HEK293 (cell line): ENCODE measurements at regions not wholly inside any gene's neighbourhood (a gene's known extent, or its start where the extent isn't known, plus 50 kb on each side); places are given as distances from the start of the nearest gene placed in this dataset.

Experiments used
- CTCF ChIA-PET: fragments of 350-600 bp; formaldehyde crosslinking; extraction: SDS; loops from one replicate; lab custom pipeline; 2021; ENCODE audit warnings: antibody characterized with exemption; lab: Yijun Ruan, JAX
- POLR2A ChIA-PET: fragments of 300-600 bp; formaldehyde crosslinking; extraction: SDS; loops from one replicate; lab custom pipeline; 2020; ENCODE audit warnings: antibody characterized with exemption, inconsistent platforms; lab: Yijun Ruan, JAX
- H3K27ac ChIP-seq: fragments of 200-500 bp; sonication (Bioruptor generic); 2 replicates; pipeline ENCODE4 v1.5.1; 2014; ENCODE audit warnings: low read depth, low read length, control low read depth, inconsistent platforms; ENCODE audit errors: extremely low read depth
- H3K36me3 ChIP-seq, 2 experiments: fragments of 200-500 bp in 1 of 2; sonication (Bioruptor generic) in 1 of 2; 1 replicate in 1 of 2; 2 replicates in 1 of 2; pipeline ENCODE4 v1.5.1; 2014 to 2017; ENCODE audit warnings: inconsistent platforms in 2 of 2, low read length in 2 of 2; ENCODE audit not compliant: control insufficient read depth in 2 of 2, insufficient read depth in 1 of 2
- H3K4me1 ChIP-seq: fragments of 200-500 bp; sonication (Bioruptor generic); 2 replicates; pipeline ENCODE4 v1.5.1; 2014; ENCODE audit warnings: mild to moderate bottlenecking, low read length, inconsistent platforms; ENCODE audit not compliant: control insufficient read depth, insufficient read depth
- H3K4me3 ChIP-seq: 2 replicates; pipeline ENCODE4 v1.5.1; 2011; ENCODE audit warnings: low read depth, mild to moderate bottlenecking, control low read depth, low read length, moderate library complexity
- H3K9me3 ChIP-seq: fragments of 200-500 bp; sonication (Bioruptor generic); 2 replicates; pipeline ENCODE4 v1.5.1; 2014; ENCODE audit warnings: low read depth, low read length, inconsistent platforms; ENCODE audit not compliant: control insufficient read depth, insufficient read depth
- BCL11B ChIP-seq: fragments of 450-650 bp; formaldehyde crosslinking; IDR thresholded peaks from 2 replicates; pipeline ENCODE4 v1.5.1; 2016; ENCODE audit warnings: low read depth, missing biosample characterization, missing genetic modification characterization
- HOXD13 ChIP-seq: sonication (generic); formaldehyde crosslinking; IDR thresholded peaks from 2 replicates; pipeline ENCODE4 v1.8.0; 2022; ENCODE audit warnings: missing genetic modification reagents, borderline replicate concordance
- SP2 ChIP-seq: fragments of 450-650 bp; formaldehyde crosslinking; IDR thresholded peaks from 2 replicates; pipeline ENCODE4 v1.5.1; 2016; ENCODE audit warnings: missing biosample characterization, missing genetic modification characterization
- SP7 ChIP-seq: fragments of 450-650 bp; formaldehyde crosslinking; IDR thresholded peaks from 2 replicates; pipeline ENCODE4 v1.5.1; 2016; ENCODE audit warnings: missing biosample characterization, missing genetic modification characterization
- TSHZ1 ChIP-seq: fragments of 450-650 bp; formaldehyde crosslinking; IDR thresholded peaks from 2 replicates; pipeline ENCODE4 v1.5.1; 2016; ENCODE audit warnings: missing biosample characterization, missing genetic modification characterization, borderline replicate concordance
- WT1 ChIP-seq: fragments of 450-650 bp; formaldehyde crosslinking; IDR thresholded peaks from 2 replicates; pipeline ENCODE4 v1.5.1; 2016; ENCODE audit warnings: missing biosample characterization, missing genetic modification characterization
- ZFP41 ChIP-seq: fragments of 450-650 bp; formaldehyde crosslinking; IDR thresholded peaks from 2 replicates; pipeline ENCODE4 v1.5.1; 2016; ENCODE audit warnings: missing biosample characterization, missing genetic modification characterization, borderline replicate concordance
- ZNF10 ChIP-seq: fragments of 450-650 bp; formaldehyde crosslinking; IDR thresholded peaks from 2 replicates; pipeline ENCODE4 v1.5.1; 2017; ENCODE audit warnings: missing biosample characterization, missing genetic modification characterization
- ZNF157 ChIP-seq: fragments of 450-650 bp; formaldehyde crosslinking; IDR thresholded peaks from 2 replicates; pipeline ENCODE4 v1.5.1; 2016; ENCODE audit warnings: missing biosample characterization, missing genetic modification characterization
- ZNF174 ChIP-seq: fragments of 450-650 bp; formaldehyde crosslinking; IDR thresholded peaks from 2 replicates; pipeline ENCODE4 v1.5.0; 2017; ENCODE audit warnings: missing biosample characterization, mild to moderate bottlenecking, missing genetic modification characterization
- ZNF184 ChIP-seq: fragments of 450-650 bp; IDR thresholded peaks from 2 replicates; pipeline ENCODE4 v1.5.1; 2018; ENCODE audit warnings: missing biosample characterization, mild to moderate bottlenecking, missing genetic modification characterization
- ZNF211 ChIP-seq: fragments of 450-650 bp; formaldehyde crosslinking; IDR thresholded peaks from 2 replicates; pipeline ENCODE4 v1.5.1; 2016; ENCODE audit warnings: low read depth, missing biosample characterization, missing genetic modification characterization
- ZNF239 ChIP-seq: fragments of 450-650 bp; formaldehyde crosslinking; IDR thresholded peaks from 2 replicates; pipeline ENCODE4 v1.5.1; 2016; ENCODE audit warnings: missing biosample characterization, missing genetic modification characterization
- ZNF24 ChIP-seq: fragments of 450-650 bp; formaldehyde crosslinking; IDR thresholded peaks from 2 replicates; pipeline ENCODE4 v1.5.1; 2016; ENCODE audit warnings: missing biosample characterization, missing genetic modification characterization
- ZNF274 ChIP-seq, 2 experiments: fragments of 200-500 bp in 1 of 2; fragments of 450-650 bp in 1 of 2; sonication (Bioruptor generic) in 1 of 2; formaldehyde crosslinking in 1 of 2; IDR thresholded peaks; 2 replicates each; pipeline versions ENCODE4 v1.5.1 to v1.6.1; 2014 to 2016; ENCODE audit warnings: borderline replicate concordance in 1 of 2, inconsistent platforms in 1 of 2, low read length in 1 of 2, missing biosample characterization in 1 of 2, missing genetic modification characterization in 1 of 2
- ZNF341 ChIP-seq: fragments of 450-650 bp; formaldehyde crosslinking; IDR thresholded peaks from 2 replicates; pipeline ENCODE4; 2016; ENCODE audit warnings: low read depth, missing biosample characterization, missing genetic modification characterization
- ZNF404 ChIP-seq: fragments of 450-650 bp; formaldehyde crosslinking; IDR thresholded peaks from 2 replicates; pipeline ENCODE4 v1.5.1; 2017; ENCODE audit warnings: missing biosample characterization, missing genetic modification characterization
- ZNF449 ChIP-seq: fragments of 450-650 bp; formaldehyde crosslinking; IDR thresholded peaks from 2 replicates; pipeline ENCODE4 v1.5.1; 2017; ENCODE audit warnings: missing biosample characterization, mild to moderate bottlenecking, missing genetic modification characterization, moderate library complexity
- ZNF529 ChIP-seq: fragments of 450-650 bp; formaldehyde crosslinking; IDR thresholded peaks from 2 replicates; pipeline ENCODE4 v1.5.1; 2017; ENCODE audit warnings: missing genetic modification characterization, missing biosample characterization; ENCODE audit not compliant: insufficient replicate concordance
- ZNF548 ChIP-seq: fragments of 450-650 bp; formaldehyde crosslinking; IDR thresholded peaks from 2 replicates; pipeline ENCODE4 v1.5.1; 2016; ENCODE audit warnings: missing biosample characterization, missing genetic modification characterization
- ZNF555 ChIP-seq: fragments of 450-650 bp; formaldehyde crosslinking; conservative IDR thresholded peaks from 2 replicates; pipeline ENCODE4 v1.5.1; 2017; ENCODE audit warnings: missing biosample characterization, mild to moderate bottlenecking, missing genetic modification characterization, inconsistent platforms
- ZNF623 ChIP-seq: fragments of 450-650 bp; formaldehyde crosslinking; IDR thresholded peaks from 2 replicates; pipeline ENCODE4 v1.5.1; 2016; ENCODE audit warnings: missing biosample characterization, missing genetic modification characterization
- ZNF654 ChIP-seq: fragments of 450-650 bp; formaldehyde crosslinking; IDR thresholded peaks from 2 replicates; pipeline ENCODE4 v1.5.1; 2016; ENCODE audit warnings: low read depth, missing biosample characterization, missing genetic modification characterization
- ZNF660 ChIP-seq: fragments of 450-650 bp; IDR thresholded peaks from 2 replicates; pipeline ENCODE4 v1.5.1; 2018; ENCODE audit warnings: missing biosample characterization, mild to moderate bottlenecking, missing genetic modification characterization
- ZNF837 ChIP-seq: fragments of 450-650 bp; formaldehyde crosslinking; IDR thresholded peaks from 2 replicates; pipeline ENCODE4 v1.5.1; 2016; ENCODE audit warnings: missing biosample characterization, missing genetic modification characterization
- ZSCAN23 ChIP-seq: fragments of 450-650 bp; formaldehyde crosslinking; IDR thresholded peaks from 2 replicates; pipeline ENCODE4 v1.5.1; 2016; ENCODE audit warnings: missing biosample characterization, missing genetic modification characterization
- ZSCAN4 ChIP-seq: fragments of 450-650 bp; formaldehyde crosslinking; IDR thresholded peaks from 2 replicates; pipeline ENCODE4 v1.5.1; 2017; ENCODE audit warnings: missing biosample characterization, missing genetic modification characterization
- ZXDB ChIP-seq: fragments of 450-650 bp; formaldehyde crosslinking; IDR thresholded peaks from 2 replicates; pipeline ENCODE4 v1.5.1; 2016; ENCODE audit warnings: missing biosample characterization, missing genetic modification characterization
- TF ChIP-seq, protein P1 (sequence below): fragments of 450-650 bp; formaldehyde crosslinking; IDR thresholded peaks from 2 replicates; pipeline ENCODE4 v1.5.1; 2016; ENCODE audit warnings: missing biosample characterization, missing genetic modification characterization, low read depth

DNA sequence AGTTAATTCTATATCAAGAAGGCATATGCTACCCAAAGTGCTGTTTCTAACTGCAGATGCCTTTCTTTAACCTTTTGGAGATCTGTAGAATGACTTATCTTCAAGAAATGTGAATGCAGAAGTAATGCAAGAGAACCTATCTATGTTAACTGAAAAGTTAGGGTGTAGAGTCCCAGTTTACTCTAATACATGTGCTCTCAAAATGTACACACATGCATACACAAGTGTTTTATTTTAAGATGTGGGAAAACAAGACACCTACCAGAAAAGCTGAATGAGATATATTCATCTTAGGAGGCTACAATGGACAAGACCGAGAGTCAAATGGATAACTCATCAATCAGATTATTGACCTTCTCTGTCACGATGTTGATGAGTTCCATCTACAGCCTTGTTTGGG lies 80.9 kb downstream of the CDCA7 start (continued):
- TF ChIP-seq ZNF555 (tag by site-specific recombination), result no peak

DNA sequence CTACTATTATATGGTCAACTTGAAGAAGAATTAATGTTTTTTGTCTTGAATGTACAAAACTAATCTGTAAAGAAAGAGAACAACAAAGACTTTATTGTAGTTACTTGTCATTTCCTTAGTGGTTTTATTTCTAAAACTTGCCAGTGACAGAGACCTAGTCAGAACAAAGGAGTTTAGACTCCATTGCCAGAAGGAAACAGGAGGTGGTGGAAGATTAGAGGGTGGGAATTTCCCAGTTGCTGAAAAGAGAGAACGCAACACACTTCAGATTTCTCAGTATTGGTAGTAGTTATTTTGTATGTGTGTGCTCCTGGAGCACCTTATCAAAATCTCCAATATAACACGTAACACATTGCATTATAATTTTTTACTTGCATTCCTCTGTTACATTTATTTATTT lies 81.4 kb downstream of the CDCA7 start:
- no peaks in the 10 kb centered on the region for H3K9me3 ChIP-seq

GRCh38 chr2:173441222-173441621 lies 86.5 kb downstream of the CDCA7 start:
- CTCF ChIA-PET, result interaction anchor here (0.9 kb wide), 1 partner anchor 8 kb away, joined by 6 read pairs; no protein-coding TSS in a partner anchor
- Histone ChIP-seq H3K4me3 (no peak overlapping the region), H3K9me3 (no peaks in the 10 kb centered on the region), H3K36me3 (no peaks in the 10 kb centered on the region), H3K27ac (no peak overlapping the region), H3K4me1 (no peaks in the 10 kb centered on the region)
- POLR2A ChIA-PET, result no interaction called here
- TF ChIP-seq WT1 (tag by site-specific recombination) (no peak), ZNF211 (no peak), ZXDB (tag by site-specific recombination) (no peak), ZFP41 (no peak), HOXD13 (CRISPR knock-in tag) (no peak), SP2 (no peak), ZNF548 (no peak), ZNF623 (tag by site-specific recombination) (no peak), ZNF157 (tag by site-specific recombination) (no peak), ZNF404 (tag by site-specific recombination) (no peak), ZSCAN23 (tag by site-specific recombination) (no peak), ZNF184 (tag by site-specific recombination) (no peak), ZSCAN4 (tag by site-specific recombination) (no peak), ZNF654 (tag by site-specific recombination) (no peak), ZNF239 (tag by site-specific recombination) (no peak), SP7 (no peak), ZNF449 (tag by site-specific recombination) (no peak)
- TF ChIP-seq, protein P1, sequence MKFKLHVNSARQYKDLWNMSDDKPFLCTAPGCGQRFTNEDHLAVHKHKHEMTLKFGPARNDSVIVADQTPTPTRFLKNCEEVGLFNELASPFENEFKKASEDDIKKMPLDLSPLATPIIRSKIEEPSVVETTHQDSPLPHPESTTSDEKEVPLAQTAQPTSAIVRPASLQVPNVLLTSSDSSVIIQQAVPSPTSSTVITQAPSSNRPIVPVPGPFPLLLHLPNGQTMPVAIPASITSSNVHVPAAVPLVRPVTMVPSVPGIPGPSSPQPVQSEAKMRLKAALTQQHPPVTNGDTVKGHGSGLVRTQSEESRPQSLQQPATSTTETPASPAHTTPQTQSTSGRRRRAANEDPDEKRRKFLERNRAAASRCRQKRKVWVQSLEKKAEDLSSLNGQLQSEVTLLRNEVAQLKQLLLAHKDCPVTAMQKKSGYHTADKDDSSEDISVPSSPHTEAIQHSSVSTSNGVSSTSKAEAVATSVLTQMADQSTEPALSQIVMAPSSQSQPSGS (tag by site-specific recombination), result no peak

More for the DNA sequence above, 81.4 kb downstream of the CDCA7 start:
- CTCF ChIA-PET, result no interaction called here
- H3K4me3 ChIP-seq, result no peak overlapping the region
- no peak for TF ChIP-seq ZXDB (tag by site-specific recombination)
- no peak for TF ChIP-seq TSHZ1 (tag by site-specific recombination)
- TF ChIP-seq ZFP41, result no peak
- TF ChIP-seq BCL11B (tag by site-specific recombination), result no peak
- TF ChIP-seq ZNF341 (tag by site-specific recombination), result no peak
- no peak for TF ChIP-seq ZNF10 (tag by site-specific recombination)
- TF ChIP-seq ZNF660, result no peak
- no peak for TF ChIP-seq ZNF529 (tag by site-specific recombination)
- TF ChIP-seq ZNF274 (IDR thresholded peaks at IDR 0.05; ENCODE audit: low read length), result no peak
- TF ChIP-seq ZNF274 (tag by site-specific recombination; IDR thresholded peaks at IDR 0.05; ENCODE audit: borderline replicate concordance), result no peak
- TF ChIP-seq ZNF174 (tag by site-specific recombination), result no peak
- TF ChIP-seq ZNF837 (tag by site-specific recombination), result no peak
- TF ChIP-seq ZNF24 (tag by site-specific recombination), result no peak
- peaks cover 4% of the 10 kb centered on the region; the same call in 1 of the 2 replicates for H3K4me1 ChIP-seq
- POLR2A ChIA-PET, result no interaction called here
- H3K36me3 ChIP-seq, result no peaks in the 10 kb centered on the region
- H3K27ac ChIP-seq, result no peak overlapping the region
